ENCODE measurements at regions not wholly inside any gene's neighbourhood (a gene's known extent, or its start where the extent isn't known, plus 50 kb on each side); places are given as distances from the start of the nearest gene placed in this dataset.

- no peak overlapping the region for H3K4me2 ChIP-seq (ENCODE audit: low read length)
- no peak overlapping the region for H2AFZ ChIP-seq (ENCODE audit: low read depth, low read length)
- TF ChIP-seq EZH2phosphoT487 (IDR thresholded peaks at IDR 0.05; ENCODE audit: low read depth) (no peak), CTCF (IDR thresholded peaks at IDR 0.05; ENCODE audit: low read depth, low read length) (peak; percentile 44)
- H3K4me1 ChIP-seq (ENCODE audit: low read length), result no peaks in the 10 kb centered on the region
- H3K9ac ChIP-seq (ENCODE audit: low read length), result no peak overlapping the region
- no peaks in the 10 kb centered on the region for H3K79me2 ChIP-seq (ENCODE audit: low read length)
- no peaks in the 10 kb centered on the region for H3K27me3 ChIP-seq (ENCODE audit: low read depth, low read length)
- no peaks in the 10 kb centered on the region for H3K36me3 ChIP-seq (replicated peaks; ENCODE audit: low read depth, low read length)
- no peak overlapping the region for H3K4me3 ChIP-seq (ENCODE audit: low read length)
- no peaks in the 10 kb centered on the region for H3K9me3 ChIP-seq (ENCODE audit: insufficient read depth, low read length)
- H3K27ac ChIP-seq (ENCODE audit: low read length), result no peak overlapping the region
- no peaks in the 10 kb centered on the region for H4K20me1 ChIP-seq (ENCODE audit: insufficient read depth, low read length)
Measured at GRCh38 chr2:41283079-41283775, 764.6 kb upstream of the PKDCC start.

DNA sequence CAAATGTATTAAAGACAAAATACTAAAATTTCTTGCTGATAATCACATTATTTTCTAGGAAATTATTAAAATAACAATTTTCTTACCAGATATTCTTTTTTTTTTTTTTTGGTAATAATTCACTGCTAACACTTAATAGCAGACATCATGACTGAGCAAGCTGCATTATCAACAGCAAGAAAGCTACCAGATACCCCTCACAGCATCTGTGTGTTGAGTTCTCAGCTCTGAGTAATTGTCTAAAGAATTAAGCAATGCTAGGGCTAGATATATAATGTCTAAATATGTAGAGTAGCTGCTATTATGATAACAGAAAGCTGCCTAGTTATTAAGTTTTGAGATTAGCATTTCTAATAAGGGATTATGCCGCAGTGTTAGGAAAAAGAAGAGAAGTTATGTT is 754.3 kb upstream of the PKDCC start:
- Histone ChIP-seq H3K79me2 (ENCODE audit: low read length) (no peaks in the 10 kb centered on the region), H3K27ac (ENCODE audit: low read length) (no peak overlapping the region), H2AFZ (ENCODE audit: low read depth, low read length) (no peak overlapping the region), H3K27me3 (ENCODE audit: low read depth, low read length) (no peaks in the 10 kb centered on the region), H3K4me1 (ENCODE audit: low read length) (no peaks in the 10 kb centered on the region), H3K36me3 (replicated peaks; ENCODE audit: low read depth, low read length) (no peaks in the 10 kb centered on the region), H3K9me3 (ENCODE audit: insufficient read depth, low read length) (no peaks in the 10 kb centered on the region), H3K9ac (ENCODE audit: low read length) (no peak overlapping the region), H3K4me2 (ENCODE audit: low read length) (no peak overlapping the region), H4K20me1 (ENCODE audit: insufficient read depth, low read length) (no peaks in the 10 kb centered on the region), H3K4me3 (ENCODE audit: low read length) (no peak overlapping the region)
- TF ChIP-seq CTCF (IDR thresholded peaks at IDR 0.05; ENCODE audit: low read depth, low read length) (no peak), EZH2phosphoT487 (IDR thresholded peaks at IDR 0.05; ENCODE audit: low read depth) (no peak)

DNA sequence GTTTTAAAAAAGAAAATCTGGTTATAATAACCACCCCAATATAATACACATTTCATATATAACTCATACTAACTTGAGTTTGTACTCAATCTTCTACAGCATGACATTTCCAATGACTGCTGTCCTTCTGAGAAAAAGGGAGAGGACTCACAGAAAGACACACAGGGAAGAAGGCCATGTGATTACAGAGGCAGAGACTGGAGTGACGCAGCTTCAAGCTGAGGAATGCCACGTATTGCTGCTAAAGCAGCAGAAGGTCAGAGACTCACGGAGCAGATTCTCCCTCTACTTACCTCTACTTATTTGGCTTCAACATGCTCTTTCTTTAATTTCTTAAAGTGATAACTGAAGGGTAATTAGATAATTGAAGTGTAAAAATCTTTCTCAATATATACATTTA is 753.5 kb upstream of the PKDCC start:
- no peak overlapping the region for H3K4me2 ChIP-seq (ENCODE audit: low read length)
- no peaks in the 10 kb centered on the region for H3K36me3 ChIP-seq (replicated peaks; ENCODE audit: low read depth, low read length)
- no peak overlapping the region for H3K9ac ChIP-seq (ENCODE audit: low read length)
- no peaks in the 10 kb centered on the region for H4K20me1 ChIP-seq (ENCODE audit: insufficient read depth, low read length)
- H3K27ac ChIP-seq (ENCODE audit: low read length), result no peak overlapping the region
- H3K27me3 ChIP-seq (ENCODE audit: low read depth, low read length), result no peaks in the 10 kb centered on the region
- no peaks in the 10 kb centered on the region for H3K79me2 ChIP-seq (ENCODE audit: low read length)
- H3K4me3 ChIP-seq (ENCODE audit: low read length), result no peak overlapping the region
- no peak overlapping the region for H2AFZ ChIP-seq (ENCODE audit: low read depth, low read length)
- no peaks in the 10 kb centered on the region for H3K4me1 ChIP-seq (ENCODE audit: low read length)
- TF ChIP-seq EZH2phosphoT487 (IDR thresholded peaks at IDR 0.05; ENCODE audit: low read depth), result no peak
- no peak for TF ChIP-seq CTCF (IDR thresholded peaks at IDR 0.05; ENCODE audit: low read depth, low read length)
- H3K9me3 ChIP-seq (ENCODE audit: insufficient read depth, low read length), result no peaks in the 10 kb centered on the region

DNA sequence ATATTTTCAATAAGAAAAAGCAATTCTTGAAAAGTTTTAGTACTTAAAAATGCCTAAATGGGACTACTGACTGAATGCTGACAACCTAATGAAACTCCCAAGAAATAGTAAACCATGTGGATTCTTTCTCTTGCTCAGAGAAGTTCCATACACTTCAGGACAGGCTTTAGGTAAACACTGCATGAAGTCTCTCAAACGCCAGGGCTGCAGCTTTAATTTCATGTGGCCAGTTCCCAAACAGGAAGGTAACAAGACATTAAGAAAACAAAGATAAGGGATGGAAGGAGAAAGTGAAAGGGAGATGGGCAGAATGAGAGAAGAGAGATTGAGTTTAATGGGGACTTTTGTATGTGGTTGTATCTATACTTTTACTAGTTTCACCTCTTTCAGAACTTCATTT is 734.7 kb upstream of the PKDCC start:
- H3K4me2 ChIP-seq (ENCODE audit: low read length), result no peak overlapping the region
- no peak overlapping the region for H2AFZ ChIP-seq (ENCODE audit: low read depth, low read length)
- H3K4me3 ChIP-seq (ENCODE audit: low read length), result no peak overlapping the region
- no peaks in the 10 kb centered on the region for H4K20me1 ChIP-seq (ENCODE audit: insufficient read depth, low read length)
- no peaks in the 10 kb centered on the region for H3K79me2 ChIP-seq (ENCODE audit: low read length)
- no peak overlapping the region for H3K9ac ChIP-seq (ENCODE audit: low read length)
- no peaks in the 10 kb centered on the region for H3K27me3 ChIP-seq (ENCODE audit: low read depth, low read length)
- no peak for TF ChIP-seq EZH2phosphoT487 (IDR thresholded peaks at IDR 0.05; ENCODE audit: low read depth)
- no peak for TF ChIP-seq CTCF (IDR thresholded peaks at IDR 0.05; ENCODE audit: low read depth, low read length)
- no peaks in the 10 kb centered on the region for H3K36me3 ChIP-seq (replicated peaks; ENCODE audit: low read depth, low read length)
- no peaks in the 10 kb centered on the region for H3K4me1 ChIP-seq (ENCODE audit: low read length)
- no peaks in the 10 kb centered on the region for H3K9me3 ChIP-seq (ENCODE audit: insufficient read depth, low read length)
- no peak overlapping the region for H3K27ac ChIP-seq (ENCODE audit: low read length)
